Smooth muscle cell (in vitro differentiated cells): ENCODE measurements at regions not wholly inside any gene's neighbourhood (a gene's known extent, or its start where the extent isn't known, plus 50 kb on each side); places are given as distances from the start of the nearest gene placed in this dataset.

Source experiments
- DNase-seq: peaks from one replicate; lab custom pipeline; 2025; ENCODE audit not compliant: unreplicated experiment; lab: John Stamatoyannopoulos, UW
- H2AFZ ChIP-seq: fragments of 200-600 bp; sonication (generic); 2 replicates; pipeline ENCODE4 v1.6.0; 2016; ENCODE audit warnings: antibody characterized with exemption, low read depth, mild to moderate bottlenecking
- H3F3A ChIP-seq: fragments of 200-600 bp; sonication (generic); 2 replicates; pipeline ENCODE4 v1.6.0; 2017; ENCODE audit warnings: antibody characterized with exemption, low read depth
- H3K27ac ChIP-seq: fragments of 200-600 bp; sonication (generic); 2 replicates; pipeline ENCODE4 v1.5.1; 2016; ENCODE audit warnings: low read depth, mild to moderate bottlenecking
- H3K27me3 ChIP-seq: fragments of 200-600 bp; sonication (generic); 2 replicates; pipeline ENCODE4 v1.6.1; 2016; ENCODE audit warnings: low read depth, mild to moderate bottlenecking
- H3K36me3 ChIP-seq: fragments of 200-600 bp; sonication (generic); 2 replicates; pipeline ENCODE4 v1.5.1; 2016; ENCODE audit warnings: low read depth
- H3K4me1 ChIP-seq: fragments of 200-600 bp; sonication (generic); 2 replicates; pipeline ENCODE4 v1.5.1; 2016; ENCODE audit warnings: low read depth
- H3K4me2 ChIP-seq: fragments of 200-600 bp; sonication (generic); 2 replicates; pipeline ENCODE4 v1.6.0; 2016; ENCODE audit warnings: mild to moderate bottlenecking
- H3K4me3 ChIP-seq: fragments of 200-600 bp; sonication (generic); 2 replicates; pipeline ENCODE4 v1.5.1; 2016; ENCODE audit warnings: mild to moderate bottlenecking
- H3K79me2 ChIP-seq: fragments of 200-600 bp; sonication (generic); 2 replicates; pipeline ENCODE4 v1.6.0; 2016; ENCODE audit warnings: low read depth, mild to moderate bottlenecking
- H3K9ac ChIP-seq: fragments of 200-600 bp; sonication (generic); 2 replicates; pipeline ENCODE4 v1.6.0; 2016; ENCODE audit warnings: low read depth
- H3K9me3 ChIP-seq: fragments of 200-600 bp; sonication (generic); replicated peaks from 2 replicates; pipeline ENCODE4 v1.5.1; 2016; ENCODE audit warnings: low read depth
- H4K20me1 ChIP-seq: fragments of 200-600 bp; sonication (generic); 2 replicates; pipeline ENCODE4 v1.6.0; 2016; ENCODE audit warnings: low read depth
- CTCF ChIP-seq: fragments of 200-600 bp; sonication (generic); IDR thresholded peaks from 2 replicates; pipeline ENCODE4 v1.5.1; 2017; ENCODE audit warnings: borderline replicate concordance, mild to moderate bottlenecking, antibody characterized with exemption; ENCODE audit not compliant: insufficient read depth, poor library complexity, severe bottlenecking
- WGBS: methylation state at CpG from one replicate; pipeline ENCODE4 v1.1.7; 2016; ENCODE audit warnings: low lambda C conversion rate; 5-methylcytosine and 5-hydroxymethylcytosine counted together

DNA sequence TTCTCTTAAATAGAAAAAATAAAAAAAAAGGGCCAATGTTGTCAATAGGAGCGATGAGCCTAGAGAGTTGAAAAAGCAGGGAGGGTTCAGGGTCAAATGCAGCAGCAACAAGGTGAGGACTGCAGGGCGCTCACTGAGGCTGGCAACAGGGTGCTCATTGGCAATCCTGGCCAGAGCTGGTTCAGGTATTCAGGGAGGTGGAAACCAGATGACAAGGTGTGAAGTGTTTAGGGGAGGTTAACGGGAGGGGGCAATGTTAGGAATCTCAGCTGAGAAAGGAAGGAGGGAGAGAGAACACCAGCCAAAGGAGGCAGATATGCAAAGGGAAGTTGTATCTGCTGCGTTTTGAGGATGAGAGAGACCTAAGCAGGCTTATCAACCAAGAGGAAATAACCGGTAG lies 129.8 kb upstream of the DAB1 start:
- no peak overlapping the region for H3K4me2 ChIP-seq
- WGBS, result 32% methylated on average over 5 of the region's 5 CpGs
- no peak for TF ChIP-seq CTCF

DNA sequence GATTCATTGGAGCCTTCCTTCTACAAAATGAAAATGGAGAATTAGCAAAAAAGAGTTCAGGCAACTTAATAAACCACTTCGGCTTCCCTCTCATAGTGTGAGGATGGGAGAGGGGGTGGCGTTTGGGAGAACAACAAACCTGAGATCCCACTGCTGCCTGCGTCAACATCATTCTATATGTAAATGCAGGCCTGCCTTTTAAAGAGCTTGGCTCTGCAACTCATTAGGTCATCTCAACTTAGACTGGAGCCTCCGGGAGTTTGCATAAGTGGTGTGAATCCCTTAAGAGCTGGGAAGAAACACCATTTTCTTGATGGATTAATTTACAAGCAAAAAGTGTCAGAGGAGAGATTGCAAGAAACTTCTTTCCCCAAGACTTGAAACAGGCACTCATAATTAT lies 127.6 kb upstream of the DAB1 start:
- H3K27me3 ChIP-seq, result no peaks in the 10 kb centered on the region
- H3F3A ChIP-seq, result no peaks in the 10 kb centered on the region
- no peaks in the 10 kb centered on the region for H4K20me1 ChIP-seq
- DNase-seq, result no peak
- H3K79me2 ChIP-seq, result no peaks in the 10 kb centered on the region
- no peaks in the 10 kb centered on the region for H3K9me3 ChIP-seq
- no peaks in the 10 kb centered on the region for H3K4me1 ChIP-seq
- no peak overlapping the region for H2AFZ ChIP-seq
- no peak overlapping the region for H3K9ac ChIP-seq
- no peak overlapping the region for H3K27ac ChIP-seq
- 48% methylated on average over 4 of the region's 4 CpGs for WGBS
- no peak overlapping the region for H3K4me2 ChIP-seq
- no peaks in the 10 kb centered on the region for H3K36me3 ChIP-seq
- no peak overlapping the region for H3K4me3 ChIP-seq
- no peak for TF ChIP-seq CTCF

More for the DNA sequence above, 129.8 kb upstream of the DAB1 start:
- DNase-seq, result no peak
- Histone ChIP-seq H3K9me3 (no peaks in the 10 kb centered on the region), H2AFZ (no peak overlapping the region), H3F3A (no peaks in the 10 kb centered on the region), H3K79me2 (no peaks in the 10 kb centered on the region), H3K4me3 (no peak overlapping the region), H4K20me1 (no peaks in the 10 kb centered on the region), H3K36me3 (no peaks in the 10 kb centered on the region), H3K27ac (no peak overlapping the region), H3K9ac (no peak overlapping the region), H3K27me3 (no peaks in the 10 kb centered on the region), H3K4me1 (no peaks in the 10 kb centered on the region)

- H3K9me3 ChIP-seq, result no peaks in the 10 kb centered on the region
- H3K9ac ChIP-seq, result no peak overlapping the region
- H3K4me1 ChIP-seq, result no peaks in the 10 kb centered on the region
- no peaks in the 10 kb centered on the region for H4K20me1 ChIP-seq
- no peaks in the 10 kb centered on the region for H3K79me2 ChIP-seq
- no peaks in the 10 kb centered on the region for H3F3A ChIP-seq
- no peak overlapping the region for H2AFZ ChIP-seq
- no peak for DNase-seq
- H3K36me3 ChIP-seq, result no peaks in the 10 kb centered on the region
- no peak overlapping the region for H3K27ac ChIP-seq
- WGBS, result 18% methylated on average over 1 of the region's 1 CpG
- no peak overlapping the region for H3K4me2 ChIP-seq
- no peaks in the 10 kb centered on the region for H3K27me3 ChIP-seq
- TF ChIP-seq CTCF, result no peak
- H3K4me3 ChIP-seq, result no peak overlapping the region
These were observed 126.2 kb upstream of the DAB1 start for GRCh38 chr1:57550092-57550491.

DNA sequence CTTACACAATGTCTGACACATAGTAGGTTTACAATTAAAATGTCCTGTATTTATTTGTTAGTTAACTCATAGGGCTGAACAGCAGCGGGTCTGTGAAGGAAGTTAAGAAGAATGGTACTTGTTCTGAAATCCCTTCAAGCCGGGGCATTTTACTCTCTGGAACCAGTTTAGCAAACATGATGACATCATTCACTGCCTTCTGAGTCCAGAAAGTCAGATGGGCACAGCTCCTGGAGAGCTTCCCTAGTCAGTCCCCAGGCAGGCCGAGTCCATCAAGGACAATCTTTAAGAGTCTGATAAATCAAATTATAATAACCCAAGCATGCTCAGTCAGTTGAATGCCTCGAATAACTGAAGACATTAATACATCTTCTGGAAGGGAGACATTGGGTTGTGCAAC lies 125.4 kb upstream of the DAB1 start:
- Histone ChIP-seq H3F3A (no peaks in the 10 kb centered on the region), H4K20me1 (no peaks in the 10 kb centered on the region), H3K36me3 (no peaks in the 10 kb centered on the region), H3K9ac (no peak overlapping the region), H3K9me3 (no peaks in the 10 kb centered on the region), H3K4me3 (no peak overlapping the region), H3K27me3 (no peaks in the 10 kb centered on the region), H3K4me2 (no peak overlapping the region), H3K4me1 (no peaks in the 10 kb centered on the region), H3K27ac (no peak overlapping the region), H3K79me2 (no peaks in the 10 kb centered on the region), H2AFZ (no peak overlapping the region)
- no peak for DNase-seq
- TF ChIP-seq CTCF, result no peak
- 59% methylated on average over 4 of the region's 4 CpGs for WGBS
